Left lobe of liver (tissue), 2 donors: ENCODE measurements at regions not wholly inside any gene's neighbourhood (a gene's known extent, or its start where the extent isn't known, plus 50 kb on each side); places are given as distances from the start of the nearest gene placed in this dataset.
"Not testable (repeated sequence)": the region's sequence is repeated elsewhere in the genome, so short reads cannot be mapped to it uniquely, and the experiment has no call there.

Experiments
- ATAC-seq: fragments of 200-7000 bp; cut with Tn5 transposase; one replicate; pipeline ENCODE4 v1.9.1; 2020; ENCODE audit warnings: mild to moderate bottlenecking, moderate library complexity
- DNase-seq: peaks from one replicate; pipeline ENCODE4 v3.0.0-alpha.2; 2020; ENCODE audit warnings: low spot score
- donor health status: DM: no; HTN: no; CAD: no; lungs with moderate emphysema.
- donor health status: DM: no; HTN: yes; CAD: no.

- DNase-seq (no peak), ATAC-seq (no peak)
Observed at GRCh38 chr2:18267501-18267900, 293.0 kb downstream of the RDH14 start.

GRCh38 chr2:18266699-18267098, 293.8 kb downstream of the RDH14 start:
- DNase-seq, ATAC-seq: not testable (repeated sequence)

- DNase-seq (no peak), ATAC-seq (no peak)
Observed at GRCh38 chr2:18265614-18266586, 294.6 kb downstream of the RDH14 start.

- DNase-seq (no peak), ATAC-seq (no peak)
Observed at GRCh38 chr2:18262601-18263000, 297.9 kb downstream of the RDH14 start.

GRCh38 chr2:18253686-18254197, 306.7 kb downstream of the RDH14 start:
- no peak for DNase-seq

GRCh38 chr2:18251486-18251885, 309.0 kb downstream of the RDH14 start:
- ATAC-seq = no peak
- no peak for DNase-seq

More at GRCh38 chr2:18253686-18254197, 306.7 kb downstream of the RDH14 start:
- no peak for ATAC-seq

- DNase-seq = no peak
- no peak for ATAC-seq
Observed at GRCh38 chr2:18247282-18248110, 313.0 kb downstream of the RDH14 start.

- DNase-seq (no peak), ATAC-seq (no peak)
Observed at GRCh38 chr2:18245375-18245774, 315.1 kb downstream of the RDH14 start.

GRCh38 chr2:18244845-18245244, 315.6 kb downstream of the RDH14 start:
- ATAC-seq (no peak), DNase-seq (no peak)

GRCh38 chr2:18243816-18244215, 316.6 kb downstream of the RDH14 start:
- DNase-seq (no peak), ATAC-seq (no peak)

- DNase-seq (no peak), ATAC-seq (no peak)
Observed at GRCh38 chr2:18242716-18243115, 317.7 kb downstream of the RDH14 start.

- DNase-seq (no peak), ATAC-seq (no peak)
Observed at GRCh38 chr2:18238209-18238608, 322.2 kb downstream of the RDH14 start.

- no peak for DNase-seq
- ATAC-seq = peak; percentile 34
Observed at GRCh38 chr2:18237298-18237697, 323.2 kb downstream of the RDH14 start.

GRCh38 chr2:18232731-18233438, 327.6 kb downstream of the RDH14 start:
- DNase-seq = no peak
- ATAC-seq = peak; percentile 43

GRCh38 chr2:18230668-18231067, 329.8 kb downstream of the RDH14 start:
- ATAC-seq = no peak
- no peak for DNase-seq

- ATAC-seq (no peak), DNase-seq (no peak)
Observed at GRCh38 chr2:18219676-18220075, 340.8 kb downstream of the RDH14 start.

- ATAC-seq = no peak
- DNase-seq = no peak
Observed at GRCh38 chr2:18218160-18218933, 339.9 kb downstream of the KCNS3 start.

GRCh38 chr2:18214936-18215335, 336.5 kb downstream of the KCNS3 start:
- DNase-seq = no peak
- ATAC-seq = no peak

GRCh38 chr2:18213986-18214385, 335.5 kb downstream of the KCNS3 start:
- DNase-seq = no peak
- ATAC-seq = no peak
